ENCODE measurements at regions not wholly inside any gene's neighbourhood (a gene's known extent, or its start where the extent isn't known, plus 50 kb on each side); places are given as distances from the start of the nearest gene placed in this dataset.
"Not testable (repeated sequence)": the region's sequence is repeated elsewhere in the genome, so short reads cannot be mapped to it uniquely, and the experiment has no call there.

- Mint-ChIP-seq H3K4me3 (no peak overlapping the region), H3K9me3 (no peaks in the 10 kb centered on the region), H3K27ac (ENCODE audit: low read depth) (no peak overlapping the region), H3K4me1 (no peaks in the 10 kb centered on the region), H3K36me3 (ENCODE audit: insufficient read depth) (no peaks in the 10 kb centered on the region), H3K27me3 (no peaks in the 10 kb centered on the region)
- DNase-seq (ENCODE audit: low spot score in 2 of 2) = no peak
- no peak for ATAC-seq (replicated peaks; ENCODE audit: extremely low read depth, poor library complexity, severe bottlenecking)
Measured at GRCh38 chr4:100631281-100631968, 113.6 kb upstream of the EMCN start.

- no peak overlapping the region for H3K4me3 Mint-ChIP-seq
- ATAC-seq (replicated peaks; ENCODE audit: extremely low read depth, poor library complexity, severe bottlenecking) = no peak
- H3K4me1 Mint-ChIP-seq = no peaks in the 10 kb centered on the region
- no peak for DNase-seq (ENCODE audit: low spot score in 2 of 2)
- no peaks in the 10 kb centered on the region for H3K27me3 Mint-ChIP-seq
- no peaks in the 10 kb centered on the region for H3K9me3 Mint-ChIP-seq
- H3K27ac Mint-ChIP-seq (ENCODE audit: low read depth) = no peak overlapping the region
- no peaks in the 10 kb centered on the region for H3K36me3 Mint-ChIP-seq (ENCODE audit: insufficient read depth)
Measured at GRCh38 chr4:100630341-100630740, 112.5 kb upstream of the EMCN start.

GRCh38 chr4:100609810-100610209 lies 92.0 kb upstream of the EMCN start:
- Mint-ChIP-seq H3K9me3 (no peaks in the 10 kb centered on the region), H3K36me3 (ENCODE audit: insufficient read depth) (no peaks in the 10 kb centered on the region), H3K27ac (ENCODE audit: low read depth) (no peak overlapping the region), H3K27me3 (no peaks in the 10 kb centered on the region), H3K4me1 (no peaks in the 10 kb centered on the region), H3K4me3 (no peak overlapping the region)
- DNase-seq (ENCODE audit: low spot score in 2 of 2) (no peak), ATAC-seq (replicated peaks; ENCODE audit: extremely low read depth, poor library complexity, severe bottlenecking) (no peak)

- not testable (repeated sequence) for ATAC-seq (replicated peaks; ENCODE audit: extremely low read depth, poor library complexity, severe bottlenecking); H3K9me3 Mint-ChIP-seq; H3K27ac Mint-ChIP-seq (ENCODE audit: low read depth); H3K27me3 Mint-ChIP-seq; DNase-seq (ENCODE audit: low spot score in 2 of 2); H3K4me1 Mint-ChIP-seq; H3K36me3 Mint-ChIP-seq (ENCODE audit: insufficient read depth); H3K4me3 Mint-ChIP-seq
Measured at GRCh38 chr4:100608651-100609050, 90.8 kb upstream of the EMCN start.

GRCh38 chr4:100605144-100605543 lies 87.3 kb upstream of the EMCN start:
- Mint-ChIP-seq H3K27me3 (no peaks in the 10 kb centered on the region), H3K27ac (ENCODE audit: low read depth) (no peak overlapping the region), H3K4me3 (no peak overlapping the region), H3K36me3 (ENCODE audit: insufficient read depth) (no peaks in the 10 kb centered on the region), H3K9me3 (no peaks in the 10 kb centered on the region), H3K4me1 (no peaks in the 10 kb centered on the region)
- no peak for DNase-seq (ENCODE audit: low spot score in 2 of 2)
- no peak for ATAC-seq (replicated peaks; ENCODE audit: extremely low read depth, poor library complexity, severe bottlenecking)

- Mint-ChIP-seq H3K4me1 (no peaks in the 10 kb centered on the region), H3K4me3 (no peak overlapping the region), H3K27ac (ENCODE audit: low read depth) (no peak overlapping the region), H3K27me3 (peaks cover 31% of the 10 kb centered on the region), H3K9me3 (no peaks in the 10 kb centered on the region), H3K36me3 (ENCODE audit: insufficient read depth) (no peaks in the 10 kb centered on the region)
- DNase-seq (ENCODE audit: low spot score in 2 of 2) (no peak), ATAC-seq (replicated peaks; ENCODE audit: extremely low read depth, poor library complexity, severe bottlenecking) (no peak)
Measured at GRCh38 chr4:100593935-100594334, 76.1 kb upstream of the EMCN start.

GRCh38 chr4:100591161-100591876 lies 73.5 kb upstream of the EMCN start:
- no peak for ATAC-seq (replicated peaks; ENCODE audit: extremely low read depth, poor library complexity, severe bottlenecking)
- Mint-ChIP-seq H3K9me3 (no peaks in the 10 kb centered on the region), H3K36me3 (ENCODE audit: insufficient read depth) (no peaks in the 10 kb centered on the region), H3K4me1 (no peaks in the 10 kb centered on the region), H3K4me3 (no peak overlapping the region), H3K27ac (ENCODE audit: low read depth) (no peak overlapping the region), H3K27me3 (peaks cover 14% of the 10 kb centered on the region)
- DNase-seq (ENCODE audit: low spot score in 2 of 2) = no peak

GRCh38 chr4:100590325-100590724 lies 72.5 kb upstream of the EMCN start:
- no peak overlapping the region for H3K4me3 Mint-ChIP-seq

GRCh38 chr4:100588076-100588475 lies 70.3 kb upstream of the EMCN start:
- Mint-ChIP-seq H3K36me3 (ENCODE audit: insufficient read depth) (no peaks in the 10 kb centered on the region), H3K4me1 (no peaks in the 10 kb centered on the region), H3K27ac (ENCODE audit: low read depth) (no peak overlapping the region)

More at GRCh38 chr4:100590325-100590724, 72.5 kb upstream of the EMCN start:
- H3K27me3 Mint-ChIP-seq = peaks cover 14% of the 10 kb centered on the region
- no peaks in the 10 kb centered on the region for H3K4me1 Mint-ChIP-seq
- H3K9me3 Mint-ChIP-seq = no peaks in the 10 kb centered on the region
- ATAC-seq (replicated peaks; ENCODE audit: extremely low read depth, poor library complexity, severe bottlenecking) (no peak), DNase-seq (ENCODE audit: low spot score in 2 of 2) (no peak)
- H3K36me3 Mint-ChIP-seq (ENCODE audit: insufficient read depth) = no peaks in the 10 kb centered on the region
- no peak overlapping the region for H3K27ac Mint-ChIP-seq (ENCODE audit: low read depth)

GRCh38 chr4:100582146-100582545 lies 64.3 kb upstream of the EMCN start:
- peaks cover 21% of the 10 kb centered on the region for H3K27me3 Mint-ChIP-seq
- no peak overlapping the region for H3K27ac Mint-ChIP-seq (ENCODE audit: low read depth)
- DNase-seq (ENCODE audit: low spot score in 2 of 2) (no peak), ATAC-seq (replicated peaks; ENCODE audit: extremely low read depth, poor library complexity, severe bottlenecking) (no peak)
- no peaks in the 10 kb centered on the region for H3K36me3 Mint-ChIP-seq (ENCODE audit: insufficient read depth)
- H3K4me1 Mint-ChIP-seq = no peaks in the 10 kb centered on the region
- H3K9me3 Mint-ChIP-seq = no peaks in the 10 kb centered on the region
- no peak overlapping the region for H3K4me3 Mint-ChIP-seq

More at GRCh38 chr4:100588076-100588475, 70.3 kb upstream of the EMCN start:
- Mint-ChIP-seq H3K27me3 (peaks cover 30% of the 10 kb centered on the region), H3K4me3 (no peak overlapping the region), H3K9me3 (no peaks in the 10 kb centered on the region)
- DNase-seq (ENCODE audit: low spot score in 2 of 2) (no peak), ATAC-seq (replicated peaks; ENCODE audit: extremely low read depth, poor library complexity, severe bottlenecking) (no peak)

GRCh38 chr4:100581337-100581736 lies 63.5 kb upstream of the EMCN start:
- ATAC-seq (replicated peaks; ENCODE audit: extremely low read depth, poor library complexity, severe bottlenecking) = no peak
- no peak for DNase-seq (ENCODE audit: low spot score in 2 of 2)
- Mint-ChIP-seq H3K27me3 (peaks cover 27% of the 10 kb centered on the region), H3K4me3 (no peak overlapping the region), H3K36me3 (ENCODE audit: insufficient read depth) (no peaks in the 10 kb centered on the region), H3K4me1 (no peaks in the 10 kb centered on the region), H3K27ac (ENCODE audit: low read depth) (no peak overlapping the region), H3K9me3 (no peaks in the 10 kb centered on the region)

- Mint-ChIP-seq H3K27me3 (peaks cover 11% of the 10 kb centered on the region), H3K36me3 (ENCODE audit: insufficient read depth) (no peaks in the 10 kb centered on the region), H3K4me3 (no peak overlapping the region), H3K9me3 (no peaks in the 10 kb centered on the region), H3K27ac (ENCODE audit: low read depth) (no peak overlapping the region), H3K4me1 (no peaks in the 10 kb centered on the region)
- ATAC-seq (replicated peaks; ENCODE audit: extremely low read depth, poor library complexity, severe bottlenecking) (no peak), DNase-seq (ENCODE audit: low spot score in 2 of 2) (no peak)
Measured at GRCh38 chr4:100576570-100576969, 58.7 kb upstream of the EMCN start.

- DNase-seq (ENCODE audit: low spot score in 2 of 2) (no peak), ATAC-seq (replicated peaks; ENCODE audit: extremely low read depth, poor library complexity, severe bottlenecking) (no peak)
- Mint-ChIP-seq H3K27ac (ENCODE audit: low read depth) (no peak overlapping the region), H3K27me3 (peaks cover 11% of the 10 kb centered on the region), H3K36me3 (ENCODE audit: insufficient read depth) (no peaks in the 10 kb centered on the region), H3K4me3 (no peak overlapping the region), H3K9me3 (no peaks in the 10 kb centered on the region), H3K4me1 (peaks cover under 1% of the 10 kb centered on the region)
Measured at GRCh38 chr4:100574607-100575006, 56.8 kb upstream of the EMCN start.
